Progenitor cell of endocrine pancreas (in vitro differentiated cells): ENCODE measurements at regions not wholly inside any gene's neighbourhood (a gene's known extent, or its start where the extent isn't known, plus 50 kb on each side); places are given as distances from the start of the nearest gene placed in this dataset.
"Not testable (repeated sequence)": the region's sequence is repeated elsewhere in the genome, so short reads cannot be mapped to it uniquely, and the experiment has no call there.

Experiments
- DNase-seq: peaks from one replicate; pipeline ENCODE4 v3.0.0; 2021; ENCODE audit warnings: low spot score; ENCODE audit not compliant: unreplicated experiment
- H3K27ac Mint-ChIP-seq: 2 replicates; pipeline ENCODE4 v1.8.0; 2021; ENCODE audit warnings: mild to moderate bottlenecking, moderate library complexity, mixed read lengths
- H3K27me3 Mint-ChIP-seq: 2 replicates; pipeline ENCODE4 v1.8.0; 2021; ENCODE audit warnings: mixed read lengths
- H3K36me3 Mint-ChIP-seq: 2 replicates; pipeline ENCODE4 v1.8.0; 2022; ENCODE audit warnings: mixed read lengths; ENCODE audit not compliant: insufficient read depth
- H3K4me1 Mint-ChIP-seq: 2 replicates; pipeline ENCODE4 v1.8.0; 2021; ENCODE audit warnings: low read depth, mixed read lengths
- H3K4me3 Mint-ChIP-seq: 2 replicates; pipeline ENCODE4 v1.8.0; 2021; ENCODE audit warnings: low read depth, mild to moderate bottlenecking, moderate library complexity, mixed read lengths
- H3K9me3 Mint-ChIP-seq: 2 replicates; pipeline ENCODE4 v1.8.0; 2021; ENCODE audit warnings: low read depth, mixed read lengths
- CTCF ChIP-seq: fragments of 200-600 bp; sonication (generic); IDR thresholded peaks from one replicate; pipeline ENCODE4 v1.5.0; 2021; ENCODE audit warnings: antibody characterized with exemption, mild to moderate bottlenecking; ENCODE audit not compliant: unreplicated experiment

- Mint-ChIP-seq H3K9me3 (no peaks in the 10 kb centered on the region), H3K4me1 (no peaks in the 10 kb centered on the region), H3K27ac (no peak overlapping the region), H3K4me3 (no peak overlapping the region), H3K27me3 (peaks cover 7% of the 10 kb centered on the region), H3K36me3 (no peaks in the 10 kb centered on the region)
- DNase-seq = no peak
- no peak for TF ChIP-seq CTCF
Measured at GRCh38 chr3:3984053-3984452, 184.8 kb downstream of the LRRN1 start.

- H3K36me3 Mint-ChIP-seq = peaks cover 6% of the 10 kb centered on the region
- H3K9me3 Mint-ChIP-seq = peaks cover 8% of the 10 kb centered on the region
- no peaks in the 10 kb centered on the region for H3K27me3 Mint-ChIP-seq
- no peak overlapping the region for H3K4me3 Mint-ChIP-seq
- no peak for DNase-seq
- H3K27ac Mint-ChIP-seq = no peak overlapping the region
- H3K4me1 Mint-ChIP-seq = no peaks in the 10 kb centered on the region
- no peak for TF ChIP-seq CTCF
Measured at GRCh38 chr3:3991598-3991997, 192.4 kb downstream of the LRRN1 start.

- Mint-ChIP-seq H3K27ac (no peak overlapping the region), H3K36me3 (peaks cover 9% of the 10 kb centered on the region), H3K4me3 (no peak overlapping the region), H3K4me1 (no peaks in the 10 kb centered on the region), H3K9me3 (peaks cover 15% of the 10 kb centered on the region), H3K27me3 (no peaks in the 10 kb centered on the region)
- TF ChIP-seq CTCF = no peak
- no peak for DNase-seq
Measured at GRCh38 chr3:3992312-3992874, 193.2 kb downstream of the LRRN1 start.

GRCh38 chr3:3998140-3998922 lies 199.1 kb downstream of the LRRN1 start:
- Mint-ChIP-seq H3K9me3 (peaks cover 18% of the 10 kb centered on the region), H3K36me3 (peaks cover 12% of the 10 kb centered on the region), H3K27me3 (no peaks in the 10 kb centered on the region), H3K4me3 (no peak overlapping the region), H3K27ac (no peak overlapping the region), H3K4me1 (peaks cover 31% of the 10 kb centered on the region)
- peak; percentile 58 for TF ChIP-seq CTCF
- DNase-seq = no peak

- Mint-ChIP-seq H3K4me1 (peaks cover 39% of the 10 kb centered on the region), H3K9me3 (peaks cover 18% of the 10 kb centered on the region), H3K36me3 (peaks cover 12% of the 10 kb centered on the region)
- not testable (repeated sequence) for H3K27me3 Mint-ChIP-seq, H3K27ac Mint-ChIP-seq, H3K4me3 Mint-ChIP-seq, DNase-seq
Measured at GRCh38 chr3:3999340-3999739, 200.1 kb downstream of the LRRN1 start.

GRCh38 chr3:4001976-4002375 lies 202.7 kb downstream of the LRRN1 start:
- Mint-ChIP-seq H3K9me3 (peaks cover 7% of the 10 kb centered on the region), H3K4me3 (peak overlapping the region; percentile 6), H3K27me3 (no peaks in the 10 kb centered on the region), H3K27ac (peak overlapping the region; percentile 79), H3K36me3 (peaks cover 4% of the 10 kb centered on the region), H3K4me1 (peaks cover 41% of the 10 kb centered on the region)
- no peak for DNase-seq
- no peak for TF ChIP-seq CTCF
